Psoas muscle (tissue), 7 donors: ENCODE measurements at regions not wholly inside any gene's neighbourhood (a gene's known extent, or its start where the extent isn't known, plus 50 kb on each side); places are given as distances from the start of the nearest gene placed in this dataset.

Source experiments
- ATAC-seq, 4 donors: fragments of 200-7000 bp; cut with Tn5 transposase; one replicate each; pipeline ENCODE4 v1.9.1; 2020; ENCODE audit warnings: moderate library complexity in 3 of 4, mild to moderate bottlenecking in 2 of 4
- DNase-seq, 2 donors: peaks; one replicate each; pipeline ENCODE4 v3.0.0-alpha.2; 2020
- H3K27ac ChIP-seq: fragments of 200-600 bp; one replicate; pipeline ENCODE4 v1.8.0; 2022
- H3K27me3 ChIP-seq, 3 donors: fragments of 200-600 bp in 1 of 3; one replicate each; pipeline versions ENCODE4 v1.6.1 to v1.8.0; 2013 to 2022; ENCODE audit warnings: low read length in 2 of 3, mild to moderate bottlenecking in 2 of 3, moderate library complexity in 1 of 3; ENCODE audit not compliant: insufficient read depth in 3 of 3
- H3K36me3 ChIP-seq, 2 donors: fragments of 200-600 bp in 1 of 2; one replicate each; pipeline versions ENCODE4 v1.6.1 to v1.8.0; 2013 to 2022; ENCODE audit warnings: low read depth in 1 of 2, mild to moderate bottlenecking in 1 of 2, moderate library complexity in 1 of 2; ENCODE audit not compliant: insufficient read depth in 1 of 2
- H3K4me1 ChIP-seq: fragments of 200-600 bp; one replicate; pipeline ENCODE4 v1.8.0; 2022
- H3K4me3 ChIP-seq: fragments of 200-600 bp; one replicate; pipeline ENCODE4 v1.8.0; 2022; ENCODE audit warnings: mild to moderate bottlenecking
- H3K9me3 ChIP-seq: fragments of 200-600 bp; one replicate; pipeline ENCODE4 v1.8.0; 2022
- WGBS, 3 donors: extraction: QIAGEN DNeasy Blood & Tissue Kit; methylation state at CpG; one replicate each; pipeline versions ENCODE4 v1.1.6 to v1.1.7; 2013; 5-methylcytosine and 5-hydroxymethylcytosine counted together
- intact Hi-C, 2 donors: fragments of 100-400 bp; cut with DNase I; formaldehyde crosslinking; loops; one replicate each; pipeline versions ENCODE4 v1.11.0 to v1.14.2; 2022
- TF ChIP-seq, protein P1 (sequence below): fragments of 200-600 bp; IDR thresholded peaks from one replicate; pipeline ENCODE4 v1.8.0; 2022; ENCODE audit warnings: antibody characterized with exemption
- donor health status: healthy with polysubstance abuse.
- donor health status: DM: no; HTN: no; CAD: no; lungs with moderate emphysema.
- donor health status: Bipolar disorder and iron deficiency.
- donor health status: healthy.
- donor health status: DM: yes; HTN: yes; CAD: no.
- donor health status: DM: no; HTN: no; CAD: no.
- donor health status: DM: yes; HTN: yes; CAD: no.

DNA sequence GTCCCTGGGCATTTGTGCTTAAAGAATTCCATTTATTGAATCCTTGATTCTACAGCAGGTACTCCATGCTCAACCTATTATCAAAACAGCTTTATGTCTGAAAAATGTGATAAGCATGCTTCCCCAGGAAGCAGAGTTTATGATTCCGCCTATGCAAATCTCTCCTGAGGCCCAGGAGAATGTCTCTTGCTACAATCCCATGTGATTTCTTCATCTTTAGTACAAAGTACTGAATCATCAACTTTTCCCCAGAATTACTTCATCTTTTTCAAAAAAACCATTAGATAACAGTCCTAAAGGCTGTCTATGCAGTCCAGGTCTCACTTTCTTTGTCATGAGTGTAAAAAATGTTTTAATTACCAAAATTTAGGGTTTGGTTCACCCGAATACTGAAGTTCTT, 130.2 kb upstream of the ADAMTSL1 start:
- ATAC-seq (no peak), DNase-seq (no peak)
- no peak overlapping the region for H3K4me3 ChIP-seq
- H3K4me1 ChIP-seq: no peaks in the 10 kb centered on the region
- no peaks in the 10 kb centered on the region for H3K36me3 ChIP-seq
- H3K9me3 ChIP-seq: no peaks in the 10 kb centered on the region
- TF ChIP-seq, protein P1, sequence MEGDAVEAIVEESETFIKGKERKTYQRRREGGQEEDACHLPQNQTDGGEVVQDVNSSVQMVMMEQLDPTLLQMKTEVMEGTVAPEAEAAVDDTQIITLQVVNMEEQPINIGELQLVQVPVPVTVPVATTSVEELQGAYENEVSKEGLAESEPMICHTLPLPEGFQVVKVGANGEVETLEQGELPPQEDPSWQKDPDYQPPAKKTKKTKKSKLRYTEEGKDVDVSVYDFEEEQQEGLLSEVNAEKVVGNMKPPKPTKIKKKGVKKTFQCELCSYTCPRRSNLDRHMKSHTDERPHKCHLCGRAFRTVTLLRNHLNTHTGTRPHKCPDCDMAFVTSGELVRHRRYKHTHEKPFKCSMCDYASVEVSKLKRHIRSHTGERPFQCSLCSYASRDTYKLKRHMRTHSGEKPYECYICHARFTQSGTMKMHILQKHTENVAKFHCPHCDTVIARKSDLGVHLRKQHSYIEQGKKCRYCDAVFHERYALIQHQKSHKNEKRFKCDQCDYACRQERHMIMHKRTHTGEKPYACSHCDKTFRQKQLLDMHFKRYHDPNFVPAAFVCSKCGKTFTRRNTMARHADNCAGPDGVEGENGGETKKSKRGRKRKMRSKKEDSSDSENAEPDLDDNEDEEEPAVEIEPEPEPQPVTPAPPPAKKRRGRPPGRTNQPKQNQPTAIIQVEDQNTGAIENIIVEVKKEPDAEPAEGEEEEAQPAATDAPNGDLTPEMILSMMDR: no peak
- intact Hi-C loops: no loop called here
- no peaks in the 10 kb centered on the region for H3K27me3 ChIP-seq
- WGBS, 3 donors: 94 to 96% (median 95%) methylated on average over 2 of the region's 2 CpGs
- H3K27ac ChIP-seq: no peak overlapping the region

DNA sequence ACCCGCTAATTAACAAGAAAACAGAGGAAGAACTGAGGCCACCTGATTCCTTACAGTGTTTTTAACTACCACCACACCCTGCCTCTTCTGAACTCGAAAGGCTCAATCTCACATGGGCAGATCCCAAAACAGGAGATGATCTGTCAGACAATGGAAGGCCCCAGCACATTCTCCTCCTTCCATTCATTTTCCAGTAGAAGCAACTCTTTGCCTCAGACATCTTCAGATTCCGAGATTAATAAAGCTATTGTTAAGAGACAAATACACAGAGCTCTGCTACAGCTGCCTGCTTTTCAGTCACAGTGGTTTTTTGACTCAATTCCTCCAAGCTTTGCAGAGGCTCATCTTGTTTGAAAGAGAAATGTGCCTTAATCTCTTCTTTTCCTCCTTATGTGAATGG, 127.2 kb upstream of the ADAMTSL1 start:
- Histone ChIP-seq H3K36me3 (no peaks in the 10 kb centered on the region), H3K27me3 (no peaks in the 10 kb centered on the region), H3K9me3 (no peaks in the 10 kb centered on the region), H3K4me3 (no peak overlapping the region), H3K27ac (no peak overlapping the region), H3K4me1 (no peaks in the 10 kb centered on the region)
- ATAC-seq (no peak), DNase-seq (no peak)
- WGBS, 3 donors: 81 to 89% (median 83%) methylated on average over 3 of the region's 3 CpGs
- TF ChIP-seq, protein P1: no peak
- intact Hi-C loops: no loop called here

DNA sequence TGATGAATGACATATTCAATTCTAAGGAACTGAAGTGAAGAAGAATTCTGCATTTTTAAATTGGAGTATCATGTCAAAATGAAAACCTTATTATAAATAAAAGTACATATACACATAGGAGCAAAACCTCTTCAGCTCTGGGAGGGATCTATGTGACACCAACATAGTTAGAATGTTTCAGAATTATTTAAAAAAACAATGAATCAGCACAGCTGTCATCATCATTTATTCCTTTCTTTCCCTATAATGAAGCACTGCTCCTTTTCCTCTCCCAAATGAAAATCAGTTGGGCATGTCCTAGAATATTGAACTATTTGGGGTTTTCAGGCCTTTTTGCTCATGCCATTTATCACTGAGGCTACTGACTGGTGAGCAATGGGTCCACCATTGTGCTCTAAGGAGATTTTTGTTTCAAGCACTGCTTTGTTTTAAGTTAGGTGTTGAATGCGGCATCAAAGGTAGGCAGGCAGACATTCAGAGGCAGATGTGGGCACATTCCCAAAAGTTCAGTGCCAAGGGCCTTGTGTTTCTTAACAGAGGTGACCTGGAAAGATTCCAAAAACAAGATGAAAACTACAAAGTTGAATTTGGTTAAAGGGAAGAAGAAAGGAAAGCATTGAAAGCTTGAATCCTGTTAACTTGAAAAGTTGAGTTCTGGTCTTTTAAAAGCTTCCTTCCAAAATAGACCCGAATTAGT, 126.4 kb upstream of the ADAMTSL1 start:
- 64 to 77% (median 66%) methylated on average over 2 of the region's 2 CpGs for WGBS, 3 donors
- TF ChIP-seq, protein P1: no peak
- no peak for ATAC-seq
- no peak overlapping the region for H3K4me3 ChIP-seq
- H3K9me3 ChIP-seq: no peaks in the 10 kb centered on the region
- no peaks in the 10 kb centered on the region for H3K36me3 ChIP-seq
- no peak overlapping the region for H3K27ac ChIP-seq
- no peak for DNase-seq
- intact Hi-C loops: no loop called here
- no peaks in the 10 kb centered on the region for H3K27me3 ChIP-seq
- no peaks in the 10 kb centered on the region for H3K4me1 ChIP-seq

DNA sequence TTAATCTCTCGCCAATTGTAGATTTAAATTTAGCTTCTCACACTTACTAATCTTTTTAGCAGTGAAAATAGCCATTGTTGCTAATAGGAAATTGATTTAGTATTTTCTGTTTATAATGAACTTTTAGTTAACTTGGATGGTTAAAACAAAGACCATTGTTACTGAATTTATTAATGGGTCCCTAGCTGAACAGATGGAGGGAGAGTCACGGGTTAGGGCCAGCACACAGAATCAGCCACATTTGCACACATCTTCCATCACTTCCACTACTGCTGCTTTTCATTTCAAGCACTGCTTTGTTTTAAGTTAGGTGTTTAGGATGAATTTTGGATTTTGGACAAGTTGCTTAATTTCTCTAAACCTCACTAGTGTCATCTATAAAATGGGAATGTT, 125.9 kb upstream of the ADAMTSL1 start:
- no peaks in the 10 kb centered on the region for H3K36me3 ChIP-seq
- no peak overlapping the region for H3K27ac ChIP-seq
- ATAC-seq (no peak), DNase-seq (no peak)
- intact Hi-C loops: no loop called here
- H3K27me3 ChIP-seq: no peaks in the 10 kb centered on the region
- WGBS, 3 donors: 70 to 74% (median 71%) methylated on average over 2 of the region's 2 CpGs
- TF ChIP-seq, protein P1: no peak
- no peak overlapping the region for H3K4me3 ChIP-seq
- H3K4me1 ChIP-seq: no peaks in the 10 kb centered on the region
- no peaks in the 10 kb centered on the region for H3K9me3 ChIP-seq

DNA sequence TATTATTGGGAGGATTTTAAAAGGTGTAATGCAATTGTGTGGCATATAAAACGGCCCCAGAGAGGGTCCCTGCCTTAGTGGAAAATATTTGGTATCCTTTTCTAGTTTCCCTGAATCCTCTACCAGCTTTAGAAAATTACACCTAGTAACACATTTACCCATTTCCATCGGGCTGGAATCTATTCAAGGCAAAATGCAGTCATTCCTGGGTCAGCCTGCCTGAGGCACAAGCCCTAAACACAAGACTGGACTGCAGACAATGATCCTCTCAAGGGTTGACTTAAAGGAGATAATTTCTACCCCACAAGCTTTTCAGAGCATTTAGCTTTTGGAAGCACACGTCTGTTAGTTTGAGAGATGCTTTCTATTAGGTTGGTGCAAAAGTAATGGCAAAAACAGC, 124.4 kb upstream of the ADAMTSL1 start:
- Histone ChIP-seq H3K27me3 (no peaks in the 10 kb centered on the region), H3K9me3 (no peaks in the 10 kb centered on the region), H3K4me3 (no peak overlapping the region), H3K36me3 (no peaks in the 10 kb centered on the region), H3K27ac (no peak overlapping the region), H3K4me1 (no peaks in the 10 kb centered on the region)
- intact Hi-C loops: no loop called here
- TF ChIP-seq, protein P1: no peak
- ATAC-seq: no peak
- no peak for DNase-seq
- WGBS, 3 donors: 80 to 89% (median 82%) methylated on average over 3 of the region's 3 CpGs
